Astrocyte (in vitro differentiated cells and primary cell): ENCODE measurements at regions not wholly inside any gene's neighbourhood (a gene's known extent, or its start where the extent isn't known, plus 50 kb on each side); places are given as distances from the start of the nearest gene placed in this dataset.

ENCODE experiments used
- CTCF ChIP-seq: IDR thresholded peaks from 2 replicates; pipeline ENCODE4 v1.5.1; 2011; ENCODE audit warnings: low read depth, mild to moderate bottlenecking, inconsistent platforms, low read length, moderate library complexity; ENCODE audit not compliant: insufficient read depth
- EZH2 ChIP-seq: IDR thresholded peaks from 2 replicates; pipeline ENCODE4 v1.6.1; 2012; ENCODE audit warnings: mild to moderate bottlenecking, low read length, inconsistent platforms; ENCODE audit not compliant: insufficient read depth

GRCh38 chr4:120395746-120396145, 329.1 kb upstream of the MAD2L1 start:
- no peak for TF ChIP-seq CTCF
- TF ChIP-seq EZH2, result no peak
